K562 (cell line): ENCODE measurements at regions not wholly inside any gene's neighbourhood (a gene's known extent, or its start where the extent isn't known, plus 50 kb on each side); places are given as distances from the start of the nearest gene placed in this dataset.

ENCODE experiments used
- ATAC-seq: fragments of 200-7000 bp; cut with Tn5 transposase; 3 replicates; pipeline ENCODE4 v1.9.1; 2020; ENCODE audit warnings: moderate library complexity
- BruUV-seq: library from RNA; stranded (reverse); fragments of 400-500 nt; replicated peaks from 2 replicates; lab custom pipeline; 2021; lab: Mats Ljungman, UMichigan
- CTCF ChIA-PET: fragments of 300-600 bp; formaldehyde crosslinking; extraction: SDS; loops from one replicate; lab custom pipeline; 2021; ENCODE audit warnings: low intra/inter-chr PET ratio; lab: Yijun Ruan, JAX
- POLR2A ChIA-PET: fragments of 300-600, 350-650 bp; sonication (Branson Sonifier 250); formaldehyde crosslinking; extraction: SDS; loops from one replicate; lab custom pipeline; 2021; ENCODE audit warnings: antibody characterized with exemption, inconsistent platforms; lab: Yijun Ruan, JAX
- DNase-seq, 4 experiments: peaks; one replicate each; pipeline versions ENCODE4 v3.0.0 to v3.0.0-alpha.2; 2011 to 2018; ENCODE audit warnings: low spot score in 3 of 4, mixed read lengths in 3 of 4; ENCODE audit errors: extremely low read depth in 1 of 4
- FAIRE-seq: peaks from 2 replicates; lab custom pipeline; 2011; peaks lifted over from hg19 to GRCh38; lab: Jason Lieb, UNC
- H2AFZ ChIP-seq: 2 replicates; pipeline ENCODE4 v1.6.0; 2011; ENCODE audit warnings: low read depth, low read length, control low read depth, inconsistent platforms
- H3K27ac ChIP-seq: fragments of 200-600 bp; 3 replicates; pipeline ENCODE4 v1.8.0; 2011; ENCODE audit warnings: low read depth, mild to moderate bottlenecking, control low read depth, inconsistent platforms, low read length, moderate library complexity, mixed read lengths; ENCODE audit errors: extremely low read depth
- H3K27me3 ChIP-seq, 2 experiments: fragments of 300-600 bp in 1 of 2; 2 replicates in 1 of 2; 3 replicates in 1 of 2; pipeline versions ENCODE4 v1.6.0 to v1.8.0; 2011; ENCODE audit warnings: inconsistent platforms in 2 of 2, low read length in 2 of 2, mild to moderate bottlenecking in 1 of 2, mixed read lengths in 1 of 2, moderate library complexity in 1 of 2; ENCODE audit not compliant: control insufficient read depth in 2 of 2, insufficient read depth in 2 of 2
- H3K36me3 ChIP-seq: fragments of 300-600 bp; 3 replicates; pipeline ENCODE4 v1.8.0; 2011; ENCODE audit warnings: mild to moderate bottlenecking, low read length, inconsistent platforms; ENCODE audit not compliant: control insufficient read depth, insufficient read depth
- H3K4me1 ChIP-seq, 2 experiments: fragments of 200-600 bp in 1 of 2; replicated peaks in 1 of 2; 2 replicates in 1 of 2; 3 replicates in 1 of 2; pipeline versions ENCODE4 v1.5.1 to v1.8.0; 2011; ENCODE audit warnings: inconsistent platforms in 2 of 2, low read length in 2 of 2, mild to moderate bottlenecking in 1 of 2, mixed read lengths in 1 of 2, moderate library complexity in 1 of 2; ENCODE audit not compliant: control insufficient read depth in 2 of 2, insufficient read depth in 2 of 2
- H3K4me2 ChIP-seq: 2 replicates; pipeline ENCODE4 v1.6.1; 2011; ENCODE audit warnings: low read length, control low read depth, inconsistent platforms, mixed read lengths; ENCODE audit not compliant: insufficient read depth
- H3K4me3 ChIP-seq: fragments of 200-600 bp; sonication (generic), shearing (Covaris generic); 2 replicates; pipeline ENCODE4 v1.5.1; 2016; ENCODE audit warnings: control low read depth, inconsistent platforms
- H3K79me2 ChIP-seq: fragments of 200-600 bp; 3 replicates; pipeline ENCODE4 v1.8.0; 2011; ENCODE audit warnings: low read length, inconsistent platforms; ENCODE audit not compliant: control insufficient read depth, insufficient read depth
- H3K9ac ChIP-seq, 2 experiments: 2 replicates each; pipeline versions ENCODE4 v1.6.0 to v1.6.1; 2011; ENCODE audit warnings: low read depth in 2 of 2, low read length in 2 of 2, control low read depth in 1 of 2, inconsistent platforms in 1 of 2, mild to moderate bottlenecking in 1 of 2, mixed read lengths in 1 of 2; ENCODE audit not compliant: insufficient read depth in 1 of 2
- H3K9me1 ChIP-seq: one replicate; pipeline ENCODE4 v1.6.0; 2011; ENCODE audit warnings: inconsistent platforms, mild to moderate bottlenecking, low read length, moderate library complexity; ENCODE audit not compliant: control insufficient read depth, insufficient read depth
- H3K9me3 ChIP-seq: replicated peaks from 2 replicates; pipeline ENCODE4 v1.5.1; 2011; ENCODE audit warnings: low read depth, low read length, inconsistent platforms; ENCODE audit not compliant: control insufficient read depth, insufficient read depth
- H4K20me1 ChIP-seq: replicated peaks from 2 replicates; pipeline ENCODE4 v1.6.1; 2011; ENCODE audit warnings: low read length, inconsistent platforms, mixed read lengths; ENCODE audit not compliant: control insufficient read depth, insufficient read depth
- CHD1 ChIP-seq: fragments of 200-600 bp; sonication (generic); IDR thresholded peaks from one replicate; pipeline ENCODE4 v1.6.1; 2012; ENCODE audit warnings: mild to moderate bottlenecking, moderate library complexity, low read length, inconsistent platforms
- MAZ ChIP-seq, 2 experiments: fragments of 450-650 bp in 1 of 2; sonication (generic) in 1 of 2; formaldehyde crosslinking; IDR thresholded peaks in 1 of 2; conservative IDR thresholded peaks in 1 of 2; 2 replicates each; pipeline versions ENCODE4 v1.4.0 to v1.5.0; 2020; ENCODE audit warnings: mild to moderate bottlenecking in 1 of 2, missing genetic modification reagents in 1 of 2
- MBD2 ChIP-seq: sonication (generic); IDR thresholded peaks from 2 replicates; pipeline ENCODE4 v1.6.1; 2016; ENCODE audit warnings: low read depth, borderline replicate concordance
- PHTF2 ChIP-seq: fragments of 250-450 bp; sonication (Bioruptor Pico); IDR thresholded peaks from 2 replicates; pipeline ENCODE4 v1.5.0; 2021; ENCODE audit warnings: mild to moderate bottlenecking
- PML ChIP-seq: IDR thresholded peaks from 2 replicates; pipeline ENCODE4 v1.6.1; 2012; ENCODE audit warnings: low read length, inconsistent platforms
- PTRF ChIP-seq: fragments of 450-650 bp; IDR thresholded peaks from 2 replicates; pipeline ENCODE4 v1.6.1; 2016; ENCODE audit warnings: mild to moderate bottlenecking, missing genetic modification characterization, missing compliant biosample characterization
- RBM15 ChIP-seq: fragments of 200-400 bp; formaldehyde crosslinking; IDR thresholded peaks from 2 replicates; pipeline ENCODE4 v1.6.1; 2018; ENCODE audit warnings: mild to moderate bottlenecking, low read length, moderate library complexity; ENCODE audit not compliant: insufficient read depth
- SETDB1 ChIP-seq: IDR thresholded peaks from one replicate; pipeline ENCODE4 v1.6.1; 2012; ENCODE audit warnings: low read length, control low read depth, inconsistent platforms
- SMAD2 ChIP-seq: fragments of 150-350 bp; IDR thresholded peaks from 2 replicates; pipeline ENCODE4 v1.6.1; 2014; ENCODE audit warnings: low read depth, mild to moderate bottlenecking, low read length
- SRSF1 ChIP-seq: fragments of 200-400 bp; formaldehyde crosslinking; IDR thresholded peaks from 2 replicates; pipeline ENCODE4 v1.6.1; 2017; ENCODE audit warnings: mild to moderate bottlenecking, low read depth, low read length, moderate library complexity
- ZNF217 ChIP-seq: sonication (generic); formaldehyde crosslinking; IDR thresholded peaks from 2 replicates; pipeline ENCODE4 v1.8.0; 2022; ENCODE audit warnings: mild to moderate bottlenecking, missing genetic modification reagents
- ZNF224 ChIP-seq: sonication (generic); formaldehyde crosslinking; IDR thresholded peaks from 2 replicates; pipeline ENCODE4 v1.8.0; 2022; ENCODE audit warnings: mild to moderate bottlenecking, missing genetic modification reagents
- ZNF431 ChIP-seq: sonication (generic); formaldehyde crosslinking; IDR thresholded peaks from 2 replicates; pipeline ENCODE4 v1.8.0; 2022; ENCODE audit warnings: mild to moderate bottlenecking, missing genetic modification reagents
- ZNF445 ChIP-seq: fragments of 250-450 bp; sonication (Bioruptor Pico); IDR thresholded peaks from 2 replicates; pipeline ENCODE4 v1.4.0; 2020; ENCODE audit warnings: low read depth, mild to moderate bottlenecking, moderate library complexity
- WGBS: fragments of 100-300 bp; shearing (Covaris generic); methylation state at CpG from one replicate; pipeline ENCODE4 v1.1.6; 2016; ENCODE audit warnings: low coverage, mixed read lengths; ENCODE audit not compliant: insufficient coverage; ENCODE audit errors: missing lambda C conversion rate; 5-methylcytosine and 5-hydroxymethylcytosine counted together
- in situ Hi-C: fragments of 300-500 bp; cut with MboI; formaldehyde crosslinking; loops from 4 replicates; pipeline ENCODE4 v1.15.0; 2018; ENCODE audit warnings: inconsistent platforms, mixed read lengths
- intact Hi-C: fragments of 100-400 bp; cut with micrococcal nuclease; formaldehyde crosslinking; loops from 2 replicates; pipeline ENCODE4 v1.14.2; 2022
- TF ChIP-seq, protein P1 (sequence below): fragments of 450-650 bp; formaldehyde crosslinking; IDR thresholded peaks from 2 replicates; pipeline ENCODE4 v1.4.0; 2020; ENCODE audit warnings: mild to moderate bottlenecking, mixed read lengths

GRCh38 chr4:164616961-164617360, 137.0 kb upstream of the SMIM31 start:
- ATAC-seq (no peak), DNase-seq (no peak), FAIRE-seq (no peak)
- Histone ChIP-seq H3K79me2 (no peaks in the 10 kb centered on the region), H3K4me1 (no peaks in the 10 kb centered on the region), H4K20me1 (no peaks in the 10 kb centered on the region), H3K36me3 (no peaks in the 10 kb centered on the region), H3K9me3 (no peaks in the 10 kb centered on the region), H3K9me1 (no peaks in the 10 kb centered on the region), H3K27me3 (no peaks in the 10 kb centered on the region), H2AFZ (no peak overlapping the region), H3K4me2 (no peak overlapping the region), H3K4me3 (no peak overlapping the region), H3K27ac (no peak overlapping the region), H3K9ac (no peak overlapping the region)
- CTCF ChIA-PET: no interaction called here
- in situ Hi-C loops (no loop called here), intact Hi-C loops (no loop called here)
- POLR2A ChIA-PET: no interaction called here
- no peak for TF ChIP-seq SETDB1
- no peak for TF ChIP-seq ZNF431 (CRISPR knock-in tag)
- TF ChIP-seq RBM15: no peak
- no peak for TF ChIP-seq SMAD2
- no peak for TF ChIP-seq SRSF1
- no peak for TF ChIP-seq CHD1
- no peak for TF ChIP-seq PML
- TF ChIP-seq, protein P1, sequence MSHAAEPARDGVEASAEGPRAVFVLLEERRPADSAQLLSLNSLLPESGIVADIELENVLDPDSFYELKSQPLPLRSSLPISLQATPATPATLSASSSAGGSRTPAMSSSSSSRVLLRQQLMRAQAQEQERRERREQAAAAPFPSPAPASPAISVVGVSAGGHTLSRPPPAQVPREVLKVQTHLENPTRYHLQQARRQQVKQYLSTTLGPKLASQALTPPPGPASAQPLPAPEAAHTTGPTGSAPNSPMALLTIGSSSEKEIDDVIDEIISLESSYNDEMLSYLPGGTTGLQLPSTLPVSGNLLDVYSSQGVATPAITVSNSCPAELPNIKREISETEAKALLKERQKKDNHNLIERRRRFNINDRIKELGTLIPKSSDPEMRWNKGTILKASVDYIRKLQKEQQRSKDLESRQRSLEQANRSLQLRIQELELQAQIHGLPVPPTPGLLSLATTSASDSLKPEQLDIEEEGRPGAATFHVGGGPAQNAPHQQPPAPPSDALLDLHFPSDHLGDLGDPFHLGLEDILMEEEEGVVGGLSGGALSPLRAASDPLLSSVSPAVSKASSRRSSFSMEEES (CRISPR knock-in tag): no peak
- TF ChIP-seq MBD2: no peak
- TF ChIP-seq PHTF2: no peak
- no peak for TF ChIP-seq ZNF445 (CRISPR knock-in tag)
- TF ChIP-seq PTRF (tag): no peak
- no peak for TF ChIP-seq MAZ (CRISPR knock-in tag; conservative IDR thresholded peaks at IDR 0.05 in 1 of 2, IDR thresholded peaks at IDR 0.05 in 1 of 2)
- no peak for TF ChIP-seq ZNF217 (CRISPR knock-in tag)
- TF ChIP-seq ZNF224 (CRISPR knock-in tag): no peak
- BruUV-seq: no TSS peak
- 8% methylated on average over 1 of the region's 1 CpG for WGBS
